MCF 10A (cell line): ENCODE measurements at regions not wholly inside any gene's neighbourhood (a gene's known extent, or its start where the extent isn't known, plus 50 kb on each side); places are given as distances from the start of the nearest gene placed in this dataset.
"Not testable (repeated sequence)": the region's sequence is repeated elsewhere in the genome, so short reads cannot be mapped to it uniquely, and the experiment has no call there.

ENCODE experiments used
- BruUV-seq: library from RNA; stranded (reverse); fragments of 400-500 nt; replicated peaks from 2 replicates; lab custom pipeline; 2021; lab: Mats Ljungman, UMichigan
- CTCF ChIA-PET: fragments of 300-600 bp; sonication (Branson Sonifier 250); formaldehyde crosslinking; extraction: SDS; loops from one replicate; lab custom pipeline; 2021; ENCODE audit warnings: antibody characterized with exemption, inconsistent platforms; lab: Yijun Ruan, JAX
- POLR2A ChIA-PET: fragments of 300-600, 350-650 bp; sonication (Branson Sonifier 250); formaldehyde crosslinking; extraction: SDS; loops from one replicate; lab custom pipeline; 2020; ENCODE audit warnings: antibody characterized with exemption, inconsistent platforms; lab: Yijun Ruan, JAX
- DNase-seq: peaks from one replicate; pipeline ENCODE4 v3.0.0-alpha.2; 2018; ENCODE audit not compliant: unreplicated experiment
- H3K27ac Mint-ChIP-seq: one replicate; pipeline ENCODE4 v1.8.0; 2022; ENCODE audit warnings: mild to moderate bottlenecking, low read depth, mixed read lengths; ENCODE audit not compliant: unreplicated experiment
- H3K27me3 Mint-ChIP-seq: one replicate; pipeline ENCODE4 v1.8.0; 2022; ENCODE audit warnings: mixed read lengths; ENCODE audit not compliant: insufficient read depth, unreplicated experiment
- H3K36me3 Mint-ChIP-seq: one replicate; pipeline ENCODE4 v1.8.0; 2022; ENCODE audit warnings: mild to moderate bottlenecking, moderate library complexity, mixed read lengths; ENCODE audit not compliant: insufficient read depth, unreplicated experiment
- H3K4me1 Mint-ChIP-seq: one replicate; pipeline ENCODE4 v1.8.0; 2022; ENCODE audit warnings: mixed read lengths; ENCODE audit not compliant: insufficient read depth, unreplicated experiment
- H3K4me3 Mint-ChIP-seq: one replicate; pipeline ENCODE4 v1.8.0; 2022; ENCODE audit warnings: mild to moderate bottlenecking, moderate library complexity, mixed read lengths; ENCODE audit not compliant: unreplicated experiment
- H3K9me3 Mint-ChIP-seq: one replicate; pipeline ENCODE4 v1.8.0; 2022; ENCODE audit warnings: mixed read lengths; ENCODE audit not compliant: unreplicated experiment
- CTCF ChIP-seq: fragments of 200-600 bp; IDR thresholded peaks from one replicate; pipeline ENCODE4 v1.8.0; 2022; ENCODE audit warnings: antibody characterized with exemption, mild to moderate bottlenecking; ENCODE audit not compliant: unreplicated experiment
- intact Hi-C: fragments of 100-400 bp; cut with micrococcal nuclease; formaldehyde crosslinking; loops from 2 replicates; pipeline ENCODE4 v1.14.1; 2022

GRCh38 chr4:126661194-126661593 lies 971.6 kb upstream of the INTU start:
- intact Hi-C loops, result no loop called here
- H3K27me3 Mint-ChIP-seq, result no peaks in the 10 kb centered on the region
- DNase-seq, result no peak
- H3K36me3 Mint-ChIP-seq, result no peaks in the 10 kb centered on the region
- no peak for TF ChIP-seq CTCF
- no TSS peak for BruUV-seq
- no peaks in the 10 kb centered on the region for H3K4me1 Mint-ChIP-seq
- ChIA-PET CTCF (no interaction called here), POLR2A (no interaction called here)
- no peaks in the 10 kb centered on the region for H3K9me3 Mint-ChIP-seq
- H3K27ac Mint-ChIP-seq, result no peak overlapping the region
- no peak overlapping the region for H3K4me3 Mint-ChIP-seq

- ChIA-PET POLR2A (interaction anchor here (0.6 kb wide), 1 partner anchor 10 kb away, joined by 3 read pairs; no protein-coding TSS in a partner anchor), CTCF (interaction anchor here (0.6 kb wide), 1 partner anchor 252 kb away, joined by 3 read pairs; no protein-coding TSS in a partner anchor)
- no TSS peak for BruUV-seq
- Mint-ChIP-seq H3K27ac (no peak overlapping the region), H3K27me3 (no peaks in the 10 kb centered on the region), H3K36me3 (no peaks in the 10 kb centered on the region), H3K4me1 (no peaks in the 10 kb centered on the region), H3K9me3 (no peaks in the 10 kb centered on the region), H3K4me3 (no peak overlapping the region)
- TF ChIP-seq CTCF, result no peak
- no peak for DNase-seq
- intact Hi-C loops, result no loop called here
Measured at GRCh38 chr4:126664839-126665238, 967.9 kb upstream of the INTU start.

- POLR2A ChIA-PET, H3K4me1 Mint-ChIP-seq: not testable (repeated sequence)
Measured at GRCh38 chr4:126670038-126670437, 962.7 kb upstream of the INTU start.

GRCh38 chr4:126678618-126679017 lies 954.1 kb upstream of the INTU start:
- H3K36me3 Mint-ChIP-seq, result no peaks in the 10 kb centered on the region
- TF ChIP-seq CTCF, result no peak
- no peaks in the 10 kb centered on the region for H3K9me3 Mint-ChIP-seq
- H3K27ac Mint-ChIP-seq, result no peak overlapping the region
- H3K4me3 Mint-ChIP-seq, result no peak overlapping the region
- BruUV-seq, result no TSS peak
- H3K27me3 Mint-ChIP-seq, result no peaks in the 10 kb centered on the region
- ChIA-PET POLR2A (no interaction called here), CTCF (no interaction called here)
- intact Hi-C loops, result no loop called here
- H3K4me1 Mint-ChIP-seq, result no peaks in the 10 kb centered on the region
- no peak for DNase-seq

More at GRCh38 chr4:126670038-126670437, 962.7 kb upstream of the INTU start:
- H3K4me3 Mint-ChIP-seq, intact Hi-C loops, H3K36me3 Mint-ChIP-seq, H3K9me3 Mint-ChIP-seq, H3K27me3 Mint-ChIP-seq, DNase-seq, H3K27ac Mint-ChIP-seq, BruUV-seq: not testable (repeated sequence)
- CTCF ChIA-PET, result interaction anchor here (0.6 kb wide), 1 partner anchor 1301 kb away, joined by 3 read pairs; no protein-coding TSS in a partner anchor

- POLR2A ChIA-PET, result no interaction called here
- intact Hi-C loops, result no loop called here
- CTCF ChIA-PET, result interaction anchor here (0.6 kb wide), 1 partner anchor 67 kb away, joined by 3 read pairs; no protein-coding TSS in a partner anchor
- TF ChIP-seq CTCF, result no peak
- Mint-ChIP-seq H3K4me1 (no peaks in the 10 kb centered on the region), H3K4me3 (no peak overlapping the region), H3K27me3 (no peaks in the 10 kb centered on the region), H3K27ac (no peak overlapping the region), H3K36me3 (no peaks in the 10 kb centered on the region), H3K9me3 (no peaks in the 10 kb centered on the region)
- no TSS peak for BruUV-seq
- DNase-seq, result no peak
Measured at GRCh38 chr4:126679303-126679702, 953.5 kb upstream of the INTU start.
